GM19463 (cell line): ENCODE measurements at regions not wholly inside any gene's neighbourhood (a gene's known extent, or its start where the extent isn't known, plus 50 kb on each side); places are given as distances from the start of the nearest gene placed in this dataset.
A peak's percentile ranks its signal among the peaks of the same experiment; 100 is the strongest.
"Not testable (repeated sequence)": the region's sequence is repeated elsewhere in the genome, so short reads cannot be mapped to it uniquely, and the experiment has no call there.

Experiments
- ATAC-seq: cut with Tn5 transposase; IDR thresholded peaks from one replicate; pipeline ENCODE4 v1.9.1; 2021; ENCODE audit warnings: mild to moderate bottlenecking, moderate library complexity; ENCODE audit not compliant: unreplicated experiment

DNA sequence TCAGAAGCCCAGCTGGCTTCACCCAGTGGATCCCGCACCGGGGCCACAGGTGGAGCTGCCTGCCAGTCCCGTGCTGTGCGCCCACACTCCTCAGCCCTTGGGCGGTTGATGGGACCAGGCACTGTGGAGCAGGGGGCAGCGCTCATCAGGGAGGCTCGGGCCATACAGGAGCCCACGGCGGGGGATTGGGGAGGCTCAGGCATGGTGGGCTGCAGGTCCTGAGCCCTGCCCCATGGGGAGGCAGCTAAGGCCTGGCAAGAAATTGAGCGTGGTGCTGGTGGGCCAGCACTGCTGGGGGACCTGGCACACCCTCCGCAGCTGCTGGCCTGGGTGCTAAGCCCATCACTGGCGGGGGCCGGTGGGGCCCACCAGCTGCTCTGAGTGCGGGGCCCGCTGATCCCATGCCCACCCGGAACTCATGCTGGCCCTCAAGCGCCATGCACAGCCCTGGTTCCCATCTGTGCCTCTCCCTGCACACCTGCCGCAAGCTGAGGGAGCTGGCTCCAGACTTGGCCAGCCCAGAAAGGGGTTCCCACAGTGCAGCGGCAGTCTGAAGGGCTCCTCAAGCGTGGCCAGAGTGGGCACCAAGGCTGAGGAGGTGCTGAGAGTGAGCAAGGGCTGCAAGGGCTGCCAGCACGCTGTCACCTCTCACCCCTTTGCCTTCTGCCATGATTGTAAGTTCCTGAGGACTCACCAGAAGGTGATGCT, 705.1 kb downstream of the STPG2 start:
- not testable (repeated sequence) for ATAC-seq

DNA sequence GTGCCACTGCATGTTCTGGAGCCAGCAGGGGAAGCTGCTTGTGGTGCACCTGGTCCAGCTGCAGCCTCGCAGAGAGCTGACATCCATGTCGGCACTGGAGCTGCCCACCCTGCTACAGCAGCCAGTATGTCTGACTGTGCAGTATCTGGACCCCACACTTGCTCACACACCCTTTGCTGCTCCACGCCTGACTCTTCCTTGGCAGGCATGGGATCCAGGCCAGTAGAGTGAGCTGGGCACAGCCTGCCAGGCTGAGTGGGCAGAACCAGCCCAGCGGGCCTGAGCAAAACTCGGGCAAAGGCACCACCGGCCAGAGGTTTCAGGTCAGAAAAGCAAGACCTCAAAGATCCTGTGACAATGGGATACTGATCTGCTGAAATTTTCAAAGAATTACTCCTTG, 690.1 kb downstream of the STPG2 start:
- ATAC-seq = no peak

- no peak for ATAC-seq
Measured at GRCh38 chr4:97457253-97457652, 686.0 kb downstream of the STPG2 start.

- ATAC-seq = no peak
Measured at GRCh38 chr4:97468272-97468671, 675.0 kb downstream of the STPG2 start.

GRCh38 chr4:97475621-97476020, 667.7 kb downstream of the STPG2 start:
- no peak for ATAC-seq

DNA sequence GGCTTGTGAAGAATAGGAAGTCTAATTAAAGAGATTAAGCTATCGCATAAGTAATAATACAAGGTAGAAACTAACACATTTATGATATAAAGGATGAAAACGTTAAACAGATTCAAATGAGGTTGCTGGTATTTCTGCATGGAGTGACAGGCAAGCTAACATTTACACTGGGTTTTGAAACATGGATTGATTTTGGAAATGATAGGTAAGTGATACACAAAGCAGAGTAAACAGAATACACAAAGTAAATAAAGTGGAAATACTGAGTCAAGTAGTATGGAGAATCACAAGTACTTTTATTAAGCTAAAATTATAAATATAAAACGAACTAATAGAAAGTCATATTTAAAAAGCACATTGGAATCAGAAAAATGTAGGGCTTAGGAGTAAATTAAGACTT, 665.3 kb downstream of the STPG2 start:
- ATAC-seq = no peak

DNA sequence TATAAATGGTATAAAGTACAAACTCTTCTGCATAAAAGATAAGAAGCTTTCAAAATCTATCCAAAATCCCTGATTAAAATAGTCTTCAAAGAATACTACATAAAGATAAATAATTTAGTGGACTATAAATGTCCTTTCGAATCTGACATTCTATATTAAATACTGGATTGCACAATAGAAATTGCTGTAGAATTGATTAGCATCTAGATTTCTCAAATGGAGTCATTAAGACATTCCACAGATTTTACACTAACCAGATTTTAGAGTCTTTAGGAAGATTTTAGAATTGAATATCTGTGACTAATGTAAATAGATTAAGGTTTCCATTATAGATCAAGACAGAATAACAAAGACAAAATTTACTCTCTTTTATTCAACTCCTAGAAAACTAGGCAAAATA, 663.9 kb downstream of the STPG2 start:
- no peak for ATAC-seq

DNA sequence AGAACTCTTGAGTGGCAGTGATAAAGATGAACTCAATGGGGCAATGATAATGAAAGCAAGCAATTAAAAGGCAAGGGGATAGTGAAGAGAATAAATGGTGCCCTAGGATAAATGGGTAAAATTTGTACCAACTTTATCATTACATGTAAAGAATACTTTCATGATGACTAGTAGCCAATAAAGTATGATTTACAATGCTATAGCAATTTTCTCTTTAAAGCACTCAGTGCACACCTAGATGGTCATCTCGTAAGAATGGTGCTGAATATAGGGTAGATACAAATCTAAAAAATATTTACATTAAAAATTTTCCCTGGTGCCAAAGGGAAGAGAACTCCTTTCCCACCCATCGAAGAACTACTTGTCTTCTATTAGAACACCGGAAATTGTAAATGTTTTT, 651.4 kb downstream of the STPG2 start:
- ATAC-seq = no peak

GRCh38 chr4:97493815-97494518, 649.3 kb downstream of the STPG2 start:
- no peak for ATAC-seq

GRCh38 chr4:97496298-97496873, 646.9 kb downstream of the STPG2 start:
- no peak for ATAC-seq

DNA sequence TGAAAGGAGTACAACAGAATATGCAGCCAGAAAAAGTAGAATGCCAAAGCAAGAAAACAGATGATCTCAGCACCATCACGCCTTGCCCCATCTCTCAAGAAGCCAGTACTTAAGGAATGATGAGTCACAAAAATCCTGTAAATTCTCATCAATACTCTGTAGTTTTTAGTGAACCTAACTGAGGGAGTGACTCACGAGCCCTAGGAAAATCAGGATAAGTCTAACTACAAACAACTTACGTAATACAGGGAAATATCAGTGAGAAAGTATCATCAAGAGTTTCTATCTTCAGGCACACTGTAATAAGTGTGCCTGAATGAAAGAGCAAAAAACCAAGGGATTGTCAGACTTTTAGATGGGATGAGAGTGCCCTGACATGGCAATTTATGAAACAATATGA, 644.4 kb downstream of the STPG2 start:
- ATAC-seq = no peak

GRCh38 chr4:97500423-97500822, 642.9 kb downstream of the STPG2 start:
- ATAC-seq = peak; percentile 94

DNA sequence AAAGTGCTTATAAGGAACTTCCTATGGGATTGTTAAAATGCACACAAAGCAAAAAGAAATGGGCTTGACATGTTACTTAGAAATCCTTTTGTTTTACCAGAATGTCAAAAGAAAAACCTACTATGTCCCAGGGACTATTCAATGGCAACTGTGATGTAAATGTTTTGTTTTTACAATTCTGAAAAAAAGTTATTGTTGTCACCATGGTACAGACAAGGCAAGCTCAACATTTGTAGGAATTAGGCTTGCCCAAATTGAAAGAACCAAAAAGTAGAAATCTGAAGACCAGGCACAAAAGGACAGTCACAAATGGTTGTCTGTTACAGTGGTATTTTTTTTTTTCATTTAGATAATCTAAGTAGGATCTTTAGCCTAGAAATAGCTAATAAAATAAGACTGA, 638.6 kb downstream of the STPG2 start:
- no peak for ATAC-seq

DNA sequence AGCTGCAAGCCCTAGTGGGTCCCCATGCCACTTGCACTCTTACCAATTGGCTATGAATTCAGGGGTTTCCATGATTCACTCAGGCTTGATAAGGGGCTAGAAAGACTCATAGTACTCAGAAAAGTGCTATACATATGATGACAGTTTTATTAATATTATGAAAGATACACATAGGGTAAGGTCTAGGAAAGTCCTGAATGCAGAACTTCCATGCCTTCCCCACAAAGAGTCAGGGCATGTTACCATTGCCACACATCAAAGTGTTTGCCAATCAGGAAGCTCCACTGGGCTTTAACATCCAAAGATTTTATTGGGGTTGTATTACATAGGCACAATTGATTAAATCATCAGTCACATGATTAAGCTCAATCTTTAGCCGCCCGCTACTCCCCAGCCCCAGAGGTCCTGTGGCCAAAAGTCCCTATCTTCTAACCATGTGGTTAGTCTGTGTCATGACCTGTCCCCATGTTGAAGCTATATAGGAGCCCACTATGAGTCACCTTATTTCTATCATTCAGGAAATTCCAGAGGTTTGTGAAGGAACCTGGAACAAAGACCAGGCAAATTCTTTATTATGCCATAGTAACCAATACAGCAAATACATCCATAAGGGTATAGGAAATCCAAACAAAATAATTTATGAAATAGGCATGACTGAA, 635.6 kb downstream of the STPG2 start:
- no peak for ATAC-seq
